ENCODE measurements at regions not wholly inside any gene's neighbourhood (a gene's known extent, or its start where the extent isn't known, plus 50 kb on each side); places are given as distances from the start of the nearest gene placed in this dataset.
"Not testable (repeated sequence)": the region's sequence is repeated elsewhere in the genome, so short reads cannot be mapped to it uniquely, and the experiment has no call there.

DNA sequence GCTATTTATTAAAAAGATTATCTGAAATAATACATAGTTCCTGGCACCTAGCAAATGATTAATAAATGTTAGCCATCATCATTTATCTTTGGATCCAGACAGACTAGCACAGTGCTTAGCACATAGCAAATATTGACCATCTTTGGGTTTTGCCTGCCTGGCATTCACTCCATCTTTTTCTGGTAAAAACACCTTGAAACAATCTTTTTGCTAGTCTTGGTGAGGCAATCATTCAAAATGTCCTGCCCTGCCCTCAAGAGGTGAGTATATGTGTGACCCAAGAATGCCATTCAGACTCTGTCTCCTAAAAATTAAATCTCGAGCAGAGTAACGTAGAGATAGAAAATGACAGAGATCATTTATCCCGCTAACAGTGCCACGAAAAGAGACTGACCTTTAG, 78.3 kb upstream of the ZNF280D start:
- no peak for DNase-seq (ENCODE audit: low spot score)

GRCh38 chr15:56808160-56808559, 74.9 kb upstream of the ZNF280D start:
- DNase-seq (ENCODE audit: low spot score): no peak

GRCh38 chr15:56806148-56806536, 72.8 kb upstream of the ZNF280D start:
- no peak for DNase-seq (ENCODE audit: low spot score)

DNA sequence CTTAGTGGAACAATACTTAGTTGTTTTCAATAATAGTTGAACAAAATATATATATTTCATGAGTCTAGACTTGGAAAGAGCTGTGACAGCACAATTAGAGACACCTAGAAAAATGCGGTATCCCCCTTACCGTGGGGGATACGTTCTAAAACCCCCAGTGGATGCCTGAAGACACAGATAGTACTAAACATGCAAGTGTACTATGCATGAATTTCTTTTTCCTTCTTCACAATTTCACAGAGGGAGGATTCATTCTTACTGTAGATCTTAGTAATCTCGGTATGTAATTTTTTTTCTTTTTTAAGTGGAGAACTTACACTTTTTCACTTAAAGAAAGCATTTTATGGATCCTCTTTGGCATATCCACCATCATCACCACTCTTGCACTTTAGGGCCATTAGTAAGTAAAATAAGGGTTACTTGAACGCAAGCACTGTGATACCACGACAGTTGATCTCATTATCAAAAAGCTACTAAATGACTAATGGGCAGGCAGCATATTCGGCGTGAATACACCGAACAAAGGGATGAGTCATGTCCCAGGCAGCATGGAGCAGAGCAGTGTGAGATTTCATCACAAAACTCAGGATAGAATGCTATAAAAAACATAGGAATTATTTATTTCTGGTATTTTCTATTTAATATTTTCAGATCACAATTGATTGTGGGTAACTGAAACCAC, 72.3 kb upstream of the ZNF280D start:
- peak; percentile 73 for DNase-seq (ENCODE audit: low spot score)

- no peak for DNase-seq (ENCODE audit: low spot score)
These were observed 71.6 kb upstream of the ZNF280D start for GRCh38 chr15:56804938-56805337.

DNA sequence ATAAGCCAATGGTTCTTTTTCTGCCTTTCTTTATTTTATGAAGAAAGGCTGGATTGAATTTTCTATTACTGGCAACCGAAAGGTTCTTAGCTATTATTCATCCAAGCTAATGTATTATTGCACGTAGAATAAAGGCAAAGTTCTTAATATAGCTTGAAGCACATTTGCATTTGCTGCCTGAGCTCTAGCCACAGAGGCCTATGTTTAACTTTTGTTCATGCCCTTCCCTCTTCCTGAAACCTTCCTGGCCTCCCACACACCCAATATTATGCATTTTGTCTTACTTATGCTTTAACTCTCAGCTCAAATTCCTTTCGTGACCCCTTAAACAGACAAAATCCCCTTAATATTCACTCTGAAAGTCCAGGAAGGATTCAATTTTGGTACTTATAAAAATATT, 71.0 kb upstream of the ZNF280D start:
- DNase-seq (ENCODE audit: low spot score): no peak

DNA sequence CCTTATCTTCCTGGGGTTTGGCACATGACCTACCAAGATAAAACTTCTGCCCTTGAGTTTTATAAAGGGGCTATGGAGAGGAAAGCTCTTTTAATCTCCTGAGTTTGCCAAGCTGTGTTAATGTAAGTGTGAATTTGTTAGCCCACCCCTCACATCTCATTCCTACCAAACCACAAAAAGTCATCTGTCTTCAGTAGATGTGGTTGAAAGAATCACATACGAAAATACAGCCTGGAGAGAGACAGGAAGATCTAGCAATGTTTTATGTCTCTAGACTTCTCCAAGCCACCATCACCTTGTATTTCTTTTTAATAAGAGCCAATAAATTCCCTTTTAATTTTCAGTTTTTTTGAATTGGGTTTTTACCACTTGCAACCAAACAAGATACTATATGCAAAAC, 68.9 kb upstream of the ZNF280D start:
- DNase-seq (ENCODE audit: low spot score): no peak

DNA sequence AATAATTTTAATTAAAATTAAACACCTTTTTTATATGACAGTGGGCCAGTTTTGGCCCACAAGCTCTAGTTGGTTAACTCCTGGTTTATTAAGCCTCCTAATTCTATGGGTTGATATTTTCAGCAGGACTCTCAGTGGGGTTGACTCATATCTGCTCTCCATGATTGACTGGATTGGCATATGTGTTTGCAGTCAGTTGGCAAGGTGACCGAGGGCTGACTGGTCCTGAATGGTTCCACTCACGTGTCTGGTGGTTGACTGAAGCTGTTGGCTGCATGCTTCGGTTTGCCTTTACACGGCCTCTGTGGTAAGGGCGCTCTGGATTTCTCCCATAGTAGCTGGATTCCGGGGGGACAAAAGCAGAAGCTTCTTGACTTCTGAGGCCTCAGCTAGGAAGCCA, 65.3 kb upstream of the ZNF280D start:
- DNase-seq (ENCODE audit: low spot score): no peak

GRCh38 chr15:56797720-56798275, 64.5 kb upstream of the ZNF280D start:
- no peak for DNase-seq (ENCODE audit: low spot score)

GRCh38 chr15:56795502-56795901, 62.2 kb upstream of the ZNF280D start:
- DNase-seq (ENCODE audit: low spot score): no peak

GRCh38 chr15:56794553-56795329, 61.4 kb upstream of the ZNF280D start:
- DNase-seq (ENCODE audit: low spot score): peak; percentile 29

GRCh38 chr15:56794165-56794552, 60.9 kb upstream of the ZNF280D start:
- no peak for DNase-seq (ENCODE audit: low spot score)

- no peak for DNase-seq (ENCODE audit: low spot score)
These were observed 58.9 kb upstream of the ZNF280D start for GRCh38 chr15:56792211-56792610.

DNA sequence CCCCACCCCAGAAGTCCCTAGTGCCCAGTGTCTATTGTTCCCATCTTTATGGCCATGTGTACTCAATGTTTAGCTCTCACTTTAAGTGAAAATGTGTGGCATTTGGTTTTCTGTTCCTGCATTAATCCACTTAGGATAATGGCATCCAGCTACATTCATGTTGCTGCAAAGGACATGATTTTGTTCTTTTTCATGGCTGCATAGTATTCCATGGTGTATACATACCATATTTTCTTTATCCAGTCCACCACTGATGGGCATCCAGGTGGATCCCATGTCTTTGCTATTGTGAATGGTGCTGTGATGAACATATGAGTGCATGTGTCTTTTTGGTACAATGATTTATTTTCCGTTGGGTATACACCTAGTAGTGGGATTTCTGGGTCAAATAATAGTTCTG, 58.2 kb upstream of the ZNF280D start:
- DNase-seq (ENCODE audit: low spot score): not testable (repeated sequence)

- no peak for DNase-seq (ENCODE audit: low spot score)
These were observed 55.0 kb upstream of the ZNF280D start for GRCh38 chr15:56788359-56788758.

GRCh38 chr15:56786966-56787365, 53.7 kb upstream of the ZNF280D start:
- no peak for DNase-seq (ENCODE audit: low spot score)

GRCh38 chr15:56783857-56784661, 50.8 kb upstream of the ZNF280D start:
- DNase-seq (ENCODE audit: low spot score): no peak

- DNase-seq (ENCODE audit: low spot score): no peak
These were observed 50.0 kb upstream of the ZNF280D start for GRCh38 chr15:56783156-56783856.
